SH-SY5Y (cell line): ENCODE measurements at regions not wholly inside any gene's neighbourhood (a gene's known extent, or its start where the extent isn't known, plus 50 kb on each side); places are given as distances from the start of the nearest gene placed in this dataset.

Experiments
- GATA2 ChIP-seq: IDR thresholded peaks from 2 replicates; pipeline ENCODE4 v1.6.1; 2011; ENCODE audit warnings: mild to moderate bottlenecking, low read depth, low read length
- GATA3 ChIP-seq: IDR thresholded peaks from 2 replicates; pipeline ENCODE4 v1.6.1; 2011; ENCODE audit warnings: low read depth, mild to moderate bottlenecking, low read length, moderate library complexity

GRCh38 chr10:117666965-117667364 lies 124.4 kb downstream of the EMX2 start:
- TF ChIP-seq GATA2 = no peak
- no peak for TF ChIP-seq GATA3
